BLaER1 treated with 17β-estradiol and CSF1 and Interleukin-3, amounts not matched to agents 10 nM and 100 nM (cell line): ENCODE measurements at regions not wholly inside any gene's neighbourhood (a gene's known extent, or its start where the extent isn't known, plus 50 kb on each side); places are given as distances from the start of the nearest gene placed in this dataset.
A peak's percentile ranks its signal among the peaks of the same experiment; 100 is the strongest.

Experiments used
- H3K27ac ChIP-seq, 11 experiments: shearing (Covaris generic); formaldehyde crosslinking; 2 replicates each; pipeline ENCODE4 v1.8.1; 2022
- H3K27me3 ChIP-seq, 11 experiments: shearing (Covaris generic); formaldehyde crosslinking; 2 replicates each; pipeline ENCODE4 v1.8.1; 2022
- H3K36me3 ChIP-seq, 11 experiments: shearing (Covaris generic); formaldehyde crosslinking; 2 replicates each; pipeline ENCODE4 v1.8.1; 2022
- H3K4me1 ChIP-seq, 10 experiments: shearing (Covaris generic); formaldehyde crosslinking; 2 replicates each; pipeline ENCODE4 v1.8.1; 2022
- H3K4me2 ChIP-seq, 11 experiments: shearing (Covaris generic); formaldehyde crosslinking; 2 replicates each; pipeline ENCODE4 v1.8.1; 2022
- H3K4me3 ChIP-seq, 10 experiments: shearing (Covaris generic); formaldehyde crosslinking; 2 replicates each; pipeline ENCODE4 v1.8.1; 2022
- H3K9ac ChIP-seq, 11 experiments: shearing (Covaris generic); formaldehyde crosslinking; 2 replicates each; pipeline ENCODE4 v1.8.1; 2022
- H3K9me3 ChIP-seq, 11 experiments: shearing (Covaris generic); formaldehyde crosslinking; replicated peaks in 1 of 11; 2 replicates each; pipeline ENCODE4 v1.8.1; 2022
- H4K20me1 ChIP-seq, 11 experiments: shearing (Covaris generic); formaldehyde crosslinking; 2 replicates each; pipeline ENCODE4 v1.8.1; 2022
- Cebpa-rat ChIP-seq, 11 experiments: shearing (Covaris generic); IDR thresholded peaks; 2 replicates each; pipeline ENCODE4 v1.8.1; 2022

- Histone ChIP-seq H3K4me2 (no peak overlapping the region), H3K27me3 (no peaks in the 10 kb centered on the region), H3K27ac (no peak overlapping the region), H3K9me3 (no peaks in the 10 kb centered on the region), H3K9ac (no peak overlapping the region), H3K4me3 (no peak overlapping the region), H3K36me3 (no peaks in the 10 kb centered on the region), H3K4me1 (peaks cover 12 to 38% (median 24%) of the 10 kb centered on the region in 10 experiments), H4K20me1 (peaks cover 0 to 3% (median 0%) of the 10 kb centered on the region in 11 experiments; a peak in 1 of 22 replicates)
- TF ChIP-seq Cebpa-rat (IDR thresholded peaks at IDR 0.05), result no peak
These were observed 572.7 kb downstream of the NPHP4 start for GRCh38 chr1:5419501-5419900.

- no peak overlapping the region for H3K4me3 ChIP-seq
- H3K4me2 ChIP-seq, result no peak overlapping the region
- TF ChIP-seq Cebpa-rat (IDR thresholded peaks at IDR 0.05), result no peak
- H4K20me1 ChIP-seq, result peaks cover 0 to 4% (median 0%) of the 10 kb centered on the region in 11 experiments; a peak in 1 of 22 replicates
- H3K27me3 ChIP-seq, result no peaks in the 10 kb centered on the region
- no peak overlapping the region for H3K27ac ChIP-seq
- H3K4me1 ChIP-seq, result peaks cover 0 to 9% (median 3%) of the 10 kb centered on the region in 10 experiments; a peak in 15 of 20 replicates
- H3K9me3 ChIP-seq, result no peaks in the 10 kb centered on the region
- no peaks in the 10 kb centered on the region for H3K36me3 ChIP-seq
- no peak overlapping the region for H3K9ac ChIP-seq
These were observed 575.7 kb downstream of the NPHP4 start for GRCh38 chr1:5416518-5416917.

GRCh38 chr1:5415606-5416005, 576.6 kb downstream of the NPHP4 start:
- Histone ChIP-seq H3K4me3 (no peak overlapping the region), H3K9me3 (no peaks in the 10 kb centered on the region), H3K27me3 (no peaks in the 10 kb centered on the region), H3K4me1 (peaks cover 0 to 3% (median 0%) of the 10 kb centered on the region in 10 experiments; a peak in 2 of 20 replicates), H3K36me3 (no peaks in the 10 kb centered on the region), H3K27ac (no peak overlapping the region), H4K20me1 (peaks cover 0 to 4% (median 0%) of the 10 kb centered on the region in 11 experiments; a peak in 1 of 22 replicates), H3K4me2 (no peak overlapping the region), H3K9ac (no peak overlapping the region)
- no peak for TF ChIP-seq Cebpa-rat (IDR thresholded peaks at IDR 0.05)

- Histone ChIP-seq H4K20me1 (peaks cover 0 to 4% (median 0%) of the 10 kb centered on the region in 11 experiments; a peak in 1 of 22 replicates), H3K9me3 (peaks cover 0 to 18% (median 11%) of the 10 kb centered on the region in 11 experiments; a peak in 14 of 22 replicates), H3K4me2 (no peak overlapping the region), H3K4me1 (no peaks in the 10 kb centered on the region; a peak in 1 of 20 replicates), H3K36me3 (no peaks in the 10 kb centered on the region), H3K4me3 (no peak overlapping the region), H3K27me3 (no peaks in the 10 kb centered on the region), H3K27ac (no peak overlapping the region), H3K9ac (no peak overlapping the region)
- no peak for TF ChIP-seq Cebpa-rat (IDR thresholded peaks at IDR 0.05)
These were observed 581.6 kb downstream of the NPHP4 start for GRCh38 chr1:5410652-5411051.

GRCh38 chr1:5408401-5408800, 583.8 kb downstream of the NPHP4 start:
- H3K4me2 ChIP-seq, result no peak overlapping the region
- no peak overlapping the region for H3K27ac ChIP-seq
- no peak overlapping the region for H3K9ac ChIP-seq
- peaks cover 0 to 10% (median 5%) of the 10 kb centered on the region in 10 experiments; a peak in 8 of 20 replicates for H3K4me1 ChIP-seq
- H3K4me3 ChIP-seq, result no peak overlapping the region
- H3K27me3 ChIP-seq, result no peaks in the 10 kb centered on the region
- H3K36me3 ChIP-seq, result no peaks in the 10 kb centered on the region
- TF ChIP-seq Cebpa-rat (IDR thresholded peaks at IDR 0.05), result no peak
- H4K20me1 ChIP-seq, result no peaks in the 10 kb centered on the region; a peak in 1 of 22 replicates
- peaks cover 0 to 18% (median 11%) of the 10 kb centered on the region in 11 experiments; a peak in 14 of 22 replicates for H3K9me3 ChIP-seq

- peaks cover 0 to 18% (median 11%) of the 10 kb centered on the region in 11 experiments; a peak in 14 of 22 replicates for H3K9me3 ChIP-seq
- no peaks in the 10 kb centered on the region; a peak in 1 of 22 replicates for H4K20me1 ChIP-seq
- H3K27me3 ChIP-seq, result no peaks in the 10 kb centered on the region
- H3K36me3 ChIP-seq, result no peaks in the 10 kb centered on the region
- no peak overlapping the region for H3K27ac ChIP-seq
- H3K9ac ChIP-seq, result no peak overlapping the region
- H3K4me2 ChIP-seq, result no peak overlapping the region
- no peak overlapping the region for H3K4me3 ChIP-seq
- H3K4me1 ChIP-seq, result peaks cover 0 to 10% (median 5%) of the 10 kb centered on the region in 10 experiments; a peak in 8 of 20 replicates
- no peak for TF ChIP-seq Cebpa-rat (IDR thresholded peaks at IDR 0.05)
These were observed 587.0 kb downstream of the NPHP4 start for GRCh38 chr1:5405263-5405662.

- Histone ChIP-seq H3K4me2 (peak overlapping the region in 4 of 11 experiments; percentile 12 to 43 (median 28); a peak in 3 of 22 replicates), H3K4me3 (no peak overlapping the region), H3K27ac (no peak overlapping the region), H3K4me1 (peaks cover 0 to 10% (median 5%) of the 10 kb centered on the region in 10 experiments; a peak in 8 of 20 replicates), H4K20me1 (no peaks in the 10 kb centered on the region; a peak in 1 of 22 replicates), H3K9ac (no peak overlapping the region), H3K9me3 (peaks cover 0 to 14% (median 10%) of the 10 kb centered on the region in 11 experiments; a peak in 14 of 22 replicates), H3K27me3 (no peaks in the 10 kb centered on the region), H3K36me3 (no peaks in the 10 kb centered on the region)
- TF ChIP-seq Cebpa-rat (IDR thresholded peaks at IDR 0.05), result no peak
These were observed 587.6 kb downstream of the NPHP4 start for GRCh38 chr1:5404412-5405203.

- TF ChIP-seq Cebpa-rat (IDR thresholded peaks at IDR 0.05), result no peak
These were observed 588.3 kb downstream of the NPHP4 start for GRCh38 chr1:5403935-5404334.

GRCh38 chr1:5402618-5403017, 589.6 kb downstream of the NPHP4 start:
- Histone ChIP-seq H3K4me2 (no peak overlapping the region), H3K4me1 (peaks cover 0 to 10% (median 5%) of the 10 kb centered on the region in 10 experiments; a peak in 8 of 20 replicates), H4K20me1 (no peaks in the 10 kb centered on the region), H3K36me3 (no peaks in the 10 kb centered on the region), H3K9me3 (no peaks in the 10 kb centered on the region), H3K27ac (no peak overlapping the region), H3K27me3 (no peaks in the 10 kb centered on the region), H3K9ac (no peak overlapping the region), H3K4me3 (no peak overlapping the region)
- TF ChIP-seq Cebpa-rat (IDR thresholded peaks at IDR 0.05), result no peak

More at GRCh38 chr1:5403935-5404334, 588.3 kb downstream of the NPHP4 start:
- H3K4me3 ChIP-seq, result no peak overlapping the region
- no peak overlapping the region for H3K27ac ChIP-seq
- H4K20me1 ChIP-seq, result no peaks in the 10 kb centered on the region
- H3K36me3 ChIP-seq, result no peaks in the 10 kb centered on the region
- H3K4me1 ChIP-seq, result peaks cover 0 to 10% (median 5%) of the 10 kb centered on the region in 10 experiments; a peak in 8 of 20 replicates
- peaks cover 0 to 8% (median 7%) of the 10 kb centered on the region in 11 experiments; a peak in 13 of 22 replicates for H3K9me3 ChIP-seq
- no peak overlapping the region for H3K9ac ChIP-seq
- H3K27me3 ChIP-seq, result no peaks in the 10 kb centered on the region
- H3K4me2 ChIP-seq, result peak overlapping the region in 4 of 11 experiments; percentile 12 to 43 (median 28); a peak in 7 of 22 replicates
